ENCODE measurements at regions not wholly inside any gene's neighbourhood (a gene's known extent, or its start where the extent isn't known, plus 50 kb on each side); places are given as distances from the start of the nearest gene placed in this dataset.

DNA sequence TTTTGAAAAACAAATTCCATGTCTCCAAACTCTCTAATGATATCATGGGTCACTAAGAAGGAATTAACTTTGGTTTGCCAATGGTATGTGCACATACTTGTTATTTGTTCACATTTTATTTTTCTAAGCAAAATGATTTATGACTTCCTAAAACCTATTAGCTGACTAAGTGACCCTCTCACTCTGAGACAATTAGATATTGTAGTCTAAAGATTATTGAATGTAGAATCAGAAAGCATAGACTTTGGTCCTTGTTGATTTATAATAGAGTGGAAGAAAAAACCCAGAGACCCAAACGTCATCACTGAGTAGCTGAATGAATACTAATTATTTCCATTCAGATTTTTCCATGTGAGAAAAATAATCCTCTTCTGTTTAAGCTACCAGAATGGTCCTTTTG is 243.5 kb upstream of the ANO3 start:
- DNase-seq (ENCODE audit: low read depth, low spot score): no peak

DNA sequence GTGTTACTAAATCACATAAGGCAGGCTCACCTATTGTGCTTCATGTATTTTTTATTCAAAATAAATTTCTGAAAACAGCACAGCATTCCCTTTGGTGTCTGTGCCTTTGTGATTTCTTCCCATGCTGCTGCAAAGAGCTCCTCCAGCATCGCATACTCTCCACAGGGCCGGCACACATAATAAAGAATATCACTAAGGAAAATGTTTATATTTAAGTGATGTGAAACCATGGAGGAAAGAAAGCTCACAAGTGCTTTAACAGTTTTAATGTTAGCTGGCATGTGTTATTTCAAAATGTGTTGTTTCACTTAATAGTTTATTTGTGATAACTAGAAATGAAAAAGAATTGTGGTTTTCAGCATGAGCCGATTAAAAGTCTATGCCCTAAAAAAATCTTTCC is 241.3 kb upstream of the ANO3 start:
- no peak for DNase-seq (ENCODE audit: low read depth, low spot score)

- DNase-seq (ENCODE audit: low read depth, low spot score): no peak
Observed at GRCh38 chr11:26093206-26093605, 238.7 kb upstream of the ANO3 start.

DNA sequence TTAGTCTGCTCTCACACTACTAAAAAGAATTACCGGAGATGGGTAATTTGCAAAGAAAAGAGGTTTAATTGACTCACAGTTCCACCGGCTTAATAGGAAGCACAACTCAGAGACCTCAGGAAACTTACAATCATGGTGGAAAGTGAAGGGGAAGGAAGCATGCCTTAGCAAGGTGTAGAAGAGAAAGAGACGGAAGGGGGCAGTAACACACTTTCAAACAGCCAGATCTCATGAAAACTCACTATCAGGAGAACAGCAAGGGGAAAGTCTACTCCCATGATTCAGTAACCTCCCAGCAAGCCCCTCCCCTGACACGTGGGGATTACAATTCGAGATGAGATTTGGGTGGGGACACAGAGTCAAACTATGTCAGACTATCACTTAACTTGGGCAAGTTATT is 236.6 kb upstream of the ANO3 start:
- no peak for DNase-seq (ENCODE audit: low read depth, low spot score)

DNA sequence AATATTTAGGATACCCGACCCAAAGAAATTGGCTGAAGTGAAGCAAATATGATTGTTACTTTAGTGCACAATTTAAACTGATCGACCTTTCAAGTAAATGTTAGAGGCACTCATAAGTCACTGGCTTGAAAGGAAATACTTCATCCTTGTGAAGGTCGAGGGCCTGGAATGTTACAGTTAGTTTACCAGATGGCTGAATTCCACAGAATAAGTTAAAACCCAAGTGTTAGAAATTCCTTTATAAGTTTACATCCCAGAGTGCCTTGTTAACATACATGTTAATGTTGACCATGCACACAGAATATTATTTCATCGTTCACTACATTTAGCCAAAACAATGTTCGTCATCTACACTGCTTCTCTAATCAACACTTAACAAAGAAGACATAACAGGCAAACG is 235.5 kb upstream of the ANO3 start:
- no peak for DNase-seq (ENCODE audit: low read depth, low spot score)

- DNase-seq (ENCODE audit: low read depth, low spot score): no peak
Observed at GRCh38 chr11:26102325-26102724, 229.6 kb upstream of the ANO3 start.

GRCh38 chr11:26105762-26106423 is 226.0 kb upstream of the ANO3 start:
- DNase-seq (ENCODE audit: low read depth, low spot score): no peak

DNA sequence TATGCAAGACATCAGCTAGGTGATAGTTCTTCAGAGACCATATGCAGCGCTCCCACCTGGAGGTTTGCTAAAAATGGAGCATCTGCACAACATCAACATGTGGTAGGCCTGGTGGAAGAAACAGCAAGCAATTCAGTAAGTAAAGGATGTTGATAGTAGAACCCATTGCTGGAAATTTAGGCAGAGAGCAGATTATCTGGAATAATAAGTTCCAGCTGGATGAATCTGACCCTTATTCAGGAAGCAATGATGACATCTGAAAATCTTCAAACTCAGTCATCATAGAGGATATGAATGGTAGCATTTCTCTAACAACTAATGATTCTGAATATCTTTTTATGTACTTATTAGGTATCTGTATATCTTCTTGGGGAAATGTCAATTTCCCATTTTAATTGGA is 225.2 kb upstream of the ANO3 start:
- no peak for DNase-seq (ENCODE audit: low read depth, low spot score)

- no peak for DNase-seq (ENCODE audit: low read depth, low spot score)
Observed at GRCh38 chr11:26109658-26110368, 222.1 kb upstream of the ANO3 start.

GRCh38 chr11:26112264-26112663 is 219.7 kb upstream of the ANO3 start:
- DNase-seq (ENCODE audit: low read depth, low spot score): no peak

DNA sequence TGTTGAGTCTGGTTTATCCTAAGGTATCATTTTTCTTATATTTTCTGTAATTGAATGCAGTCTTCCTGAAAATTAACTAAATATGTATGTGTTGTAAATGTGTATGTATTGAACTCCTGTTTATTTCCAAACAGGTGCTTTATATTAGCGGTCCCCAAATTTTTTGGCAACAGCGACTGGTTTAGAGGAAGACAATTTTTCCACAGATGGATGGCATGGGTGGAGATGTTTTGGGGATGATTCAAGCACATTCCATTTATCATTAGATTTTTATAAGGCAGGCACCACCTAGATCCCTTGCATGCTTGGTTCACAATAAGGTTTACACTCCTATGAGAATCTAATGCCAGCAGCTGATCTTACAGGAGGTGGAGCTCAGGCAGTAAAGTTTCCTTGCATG is 210.5 kb upstream of the ANO3 start:
- DNase-seq (ENCODE audit: low read depth, low spot score): no peak

GRCh38 chr11:26126741-26127140 is 205.2 kb upstream of the ANO3 start:
- no peak for DNase-seq (ENCODE audit: low read depth, low spot score)

DNA sequence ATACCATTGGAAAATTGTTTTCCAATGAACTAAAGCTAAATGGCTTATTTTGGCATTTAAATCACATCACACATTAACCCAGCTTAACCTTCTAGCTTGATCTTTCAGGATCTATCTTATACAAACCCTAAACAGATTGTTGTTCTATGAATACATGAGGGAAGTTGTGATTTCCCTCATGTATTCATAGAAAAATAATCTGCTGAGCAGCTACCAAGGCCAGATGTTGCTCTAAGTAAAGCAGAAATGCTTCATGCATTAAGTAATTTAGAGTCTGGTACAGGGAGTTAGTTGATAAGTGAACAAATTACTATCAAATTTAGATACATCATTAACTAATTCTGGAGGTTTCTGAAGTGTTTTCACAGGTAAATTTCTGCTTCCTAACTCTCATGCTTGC is 204.6 kb upstream of the ANO3 start:
- no peak for DNase-seq (ENCODE audit: low read depth, low spot score)

DNA sequence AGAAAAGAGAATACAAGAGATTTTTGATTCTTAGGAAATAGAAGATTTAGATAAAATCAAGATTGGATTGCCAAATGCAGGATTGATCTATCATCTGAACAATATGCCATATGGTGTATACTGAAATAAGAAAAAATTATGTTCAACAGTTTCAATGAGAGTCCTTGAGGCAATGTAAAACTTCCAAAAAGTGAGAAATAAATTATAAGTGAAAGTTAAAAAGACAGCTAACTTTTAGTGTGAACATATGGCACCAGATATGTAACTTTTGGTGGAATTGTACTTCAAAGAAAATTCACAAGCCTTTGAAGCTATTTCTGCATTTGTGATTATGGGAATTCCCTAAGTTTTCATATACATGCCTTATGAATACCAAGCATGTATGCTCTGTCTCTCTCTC is 200.5 kb upstream of the ANO3 start:
- no peak for DNase-seq (ENCODE audit: low read depth, low spot score)

GRCh38 chr11:26134053-26134452 is 197.9 kb upstream of the ANO3 start:
- DNase-seq (ENCODE audit: low read depth, low spot score): no peak

DNA sequence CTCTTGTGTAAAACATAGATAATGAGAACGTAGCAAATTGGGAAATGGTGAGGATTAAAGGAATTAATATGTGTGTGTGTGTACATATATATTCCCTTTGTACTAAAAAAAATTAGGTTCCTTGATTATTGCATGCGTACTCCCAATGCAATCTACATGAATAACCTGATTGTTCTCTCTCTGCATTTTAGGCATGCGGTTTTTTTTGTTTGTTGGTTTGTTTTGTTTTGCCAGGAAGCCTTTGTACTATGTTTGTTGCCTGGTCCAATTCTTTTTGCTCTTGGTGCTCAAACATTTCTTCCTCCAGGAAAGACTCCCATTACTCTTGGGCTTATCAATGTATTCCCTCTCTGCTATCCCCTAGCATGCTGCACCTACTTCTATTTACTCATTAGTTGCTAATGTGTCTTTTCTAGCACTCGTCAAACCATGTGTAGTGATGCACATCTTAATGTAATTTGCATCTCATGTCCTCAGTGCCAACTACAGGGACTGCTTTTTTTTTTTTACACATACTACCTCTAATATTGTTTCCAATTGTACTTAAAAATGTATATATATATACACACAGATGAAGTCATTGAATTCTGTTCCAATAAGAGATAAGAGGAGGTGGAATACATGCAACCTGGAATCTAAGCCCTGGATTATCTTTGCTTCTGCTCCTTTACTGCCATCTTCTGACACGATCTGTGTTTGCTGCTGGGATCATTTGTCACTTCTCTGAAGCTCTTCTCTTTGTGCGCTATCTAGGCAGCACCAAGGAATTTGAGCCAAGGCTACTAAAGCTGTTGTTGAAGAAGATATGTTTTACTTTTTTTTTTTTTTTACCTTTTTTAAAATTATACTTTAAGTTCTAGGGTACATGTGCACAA is 197.2 kb upstream of the ANO3 start:
- peak; percentile 1 for DNase-seq (ENCODE audit: low read depth, low spot score)

- no peak for DNase-seq (ENCODE audit: low read depth, low spot score)
Observed at GRCh38 chr11:26137651-26138050, 194.3 kb upstream of the ANO3 start.

GRCh38 chr11:26142891-26143290 is 189.0 kb upstream of the ANO3 start:
- DNase-seq (ENCODE audit: low read depth, low spot score): no peak

DNA sequence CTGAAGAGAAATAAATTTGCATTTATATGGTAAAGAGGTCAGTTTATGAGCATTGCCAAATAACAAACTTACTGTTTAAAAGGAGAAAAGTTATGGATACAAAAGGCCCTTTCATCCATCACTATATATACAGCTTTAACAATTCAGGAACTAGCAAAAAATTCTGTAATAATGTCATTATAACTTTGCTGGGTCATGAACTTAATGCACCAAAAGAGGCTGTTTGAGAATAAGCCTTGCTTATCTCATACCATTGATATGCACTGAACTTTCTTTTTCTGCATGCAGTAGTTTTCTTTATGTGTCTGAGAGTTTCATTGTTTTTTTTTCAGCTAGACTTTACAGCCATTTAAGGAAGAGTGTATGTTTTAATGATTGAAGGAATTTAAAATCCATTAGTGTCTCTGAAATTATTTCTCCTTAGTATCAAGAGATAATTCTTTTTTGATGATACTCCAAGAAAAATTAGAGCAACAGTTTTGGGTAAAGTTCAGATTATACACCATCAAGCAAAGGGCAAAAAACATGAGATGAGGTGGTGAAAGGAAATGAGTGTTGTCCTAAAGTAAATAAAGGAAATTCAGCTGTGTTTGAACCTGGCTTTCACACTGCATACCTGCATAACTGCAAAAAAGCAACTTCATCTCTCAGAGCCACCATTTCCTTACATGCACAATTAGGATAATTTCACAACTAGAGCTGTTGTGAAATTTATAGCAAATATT is 188.2 kb upstream of the ANO3 start:
- DNase-seq (ENCODE audit: low read depth, low spot score): no peak

DNA sequence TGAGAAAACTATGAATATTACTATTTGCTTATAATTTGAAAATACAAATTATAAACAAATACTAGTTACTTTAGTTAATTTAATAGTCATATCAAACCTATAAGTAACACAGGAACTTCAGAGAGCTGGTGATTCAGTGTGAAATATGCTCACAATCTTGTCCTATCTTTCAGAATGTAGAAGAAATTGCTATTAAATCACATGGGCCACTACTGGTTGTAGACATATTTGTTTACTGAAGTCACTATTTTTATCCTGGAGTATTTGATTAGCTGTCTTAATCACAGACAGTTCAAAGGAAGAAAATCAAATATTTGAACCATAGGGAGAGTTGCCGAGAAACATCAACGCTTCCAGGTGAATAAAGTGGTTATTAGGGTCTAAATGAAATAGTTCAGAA is 187.6 kb upstream of the ANO3 start:
- no peak for DNase-seq (ENCODE audit: low read depth, low spot score)

GRCh38 chr11:26144911-26145310 is 187.0 kb upstream of the ANO3 start:
- no peak for DNase-seq (ENCODE audit: low read depth, low spot score)

- DNase-seq (ENCODE audit: low read depth, low spot score): no peak
Observed at GRCh38 chr11:26149585-26149984, 182.3 kb upstream of the ANO3 start.

All from ELF-1 (cell line).